ENCODE measurements at regions not wholly inside any gene's neighbourhood (a gene's known extent, or its start where the extent isn't known, plus 50 kb on each side); places are given as distances from the start of the nearest gene placed in this dataset.

- no peak for DNase-seq
These were observed 231.2 kb upstream of the TMTC1 start for GRCh38 chr12:30014991-30015390.

DNA sequence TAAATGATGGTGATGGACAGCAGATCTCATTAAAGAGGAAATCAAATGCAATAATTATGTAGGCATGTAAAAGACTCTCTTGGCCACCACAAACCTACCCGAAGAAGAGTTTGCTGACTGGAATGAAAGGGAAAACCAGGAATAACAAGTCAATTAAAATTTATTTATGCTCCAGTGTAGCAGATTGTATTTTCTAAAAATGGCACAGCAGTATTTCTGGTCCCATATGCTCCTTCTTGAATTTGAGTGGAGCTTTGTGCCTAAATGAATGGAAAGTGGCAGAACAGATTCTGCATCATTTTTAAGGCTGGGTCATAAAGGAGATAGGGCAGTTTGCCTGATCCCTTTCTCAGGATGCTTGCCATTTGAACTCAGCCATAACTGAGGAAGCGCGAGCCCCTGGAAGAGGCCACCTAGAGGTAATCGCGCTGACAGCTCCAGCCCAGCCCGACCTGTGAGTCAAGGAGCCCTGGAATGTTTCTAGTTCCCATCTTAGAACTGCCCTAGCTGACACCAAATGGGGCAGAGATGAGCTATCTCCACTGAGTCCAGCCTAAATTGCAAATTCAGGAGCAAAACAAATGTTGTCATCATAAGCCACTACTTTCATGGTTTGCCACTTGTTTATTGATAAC lies 229.2 kb upstream of the TMTC1 start:
- no peak for DNase-seq

DNA sequence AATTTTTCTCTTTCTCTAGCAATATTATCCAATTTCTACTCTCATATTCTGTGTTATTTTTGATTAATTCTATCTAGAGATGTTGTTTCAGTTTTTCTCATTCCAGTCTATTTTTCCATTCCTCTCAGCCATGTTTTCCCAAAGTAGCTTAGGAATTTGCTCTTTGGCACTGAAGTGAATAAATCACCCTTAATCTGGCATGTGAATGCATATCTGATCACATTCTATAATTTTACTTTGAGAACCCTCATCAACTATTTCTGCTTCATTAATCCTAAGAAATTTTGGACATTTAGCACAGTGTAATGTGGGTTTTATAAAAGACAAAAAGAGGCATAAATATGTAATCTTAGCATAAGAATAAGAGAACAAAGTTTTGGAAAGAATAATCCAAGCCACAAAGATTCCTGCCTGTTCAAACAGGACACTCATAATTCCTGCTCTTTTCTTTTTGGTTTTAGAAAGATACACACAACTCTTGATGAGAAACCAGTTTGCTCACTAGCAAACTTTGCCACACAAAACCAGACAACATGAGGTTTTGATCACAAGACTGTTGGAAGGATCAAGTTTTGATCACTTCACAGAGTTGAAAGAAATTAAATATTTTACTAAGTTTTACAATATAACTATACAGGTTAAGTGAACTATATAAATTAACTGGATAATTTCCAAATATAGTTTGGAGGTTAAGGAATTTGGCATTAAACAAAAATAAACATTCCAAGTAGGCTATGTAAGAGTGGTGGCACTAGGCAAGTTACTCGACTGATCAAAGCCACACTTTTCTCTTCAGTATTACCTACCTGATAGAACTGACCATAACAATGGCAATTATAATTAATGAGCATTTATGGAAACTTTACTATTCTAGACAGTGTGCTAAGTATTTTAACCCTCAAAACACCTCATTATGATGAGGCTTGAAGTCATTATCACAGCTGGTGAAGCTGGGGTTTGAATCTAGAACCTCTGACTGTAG lies 226.6 kb upstream of the TMTC1 start:
- DNase-seq, result no peak

- DNase-seq, result no peak
These were observed 222.3 kb upstream of the TMTC1 start for GRCh38 chr12:30006021-30006420.

GRCh38 chr12:30003321-30003720 lies 219.6 kb upstream of the TMTC1 start:
- DNase-seq, result no peak

DNA sequence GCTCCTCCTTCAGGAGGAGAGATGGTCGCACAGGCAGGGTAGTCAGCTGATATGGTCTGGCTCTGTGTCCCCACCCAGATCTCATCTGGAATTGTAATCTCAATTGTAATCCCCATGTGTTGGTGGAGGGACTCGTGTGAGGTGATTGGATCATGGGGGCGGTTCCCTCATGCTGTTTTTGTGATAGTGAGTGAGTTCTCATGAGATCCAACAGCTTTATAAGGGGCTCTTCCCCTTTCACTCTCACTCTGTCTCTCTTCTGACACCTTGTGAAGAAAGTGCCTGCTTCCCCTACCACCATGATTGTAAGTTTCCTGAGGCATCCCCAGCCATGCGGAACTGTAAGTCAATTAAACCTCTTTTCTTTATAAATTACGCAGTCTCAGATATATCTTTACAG lies 218.9 kb upstream of the TMTC1 start:
- DNase-seq, result no peak

DNA sequence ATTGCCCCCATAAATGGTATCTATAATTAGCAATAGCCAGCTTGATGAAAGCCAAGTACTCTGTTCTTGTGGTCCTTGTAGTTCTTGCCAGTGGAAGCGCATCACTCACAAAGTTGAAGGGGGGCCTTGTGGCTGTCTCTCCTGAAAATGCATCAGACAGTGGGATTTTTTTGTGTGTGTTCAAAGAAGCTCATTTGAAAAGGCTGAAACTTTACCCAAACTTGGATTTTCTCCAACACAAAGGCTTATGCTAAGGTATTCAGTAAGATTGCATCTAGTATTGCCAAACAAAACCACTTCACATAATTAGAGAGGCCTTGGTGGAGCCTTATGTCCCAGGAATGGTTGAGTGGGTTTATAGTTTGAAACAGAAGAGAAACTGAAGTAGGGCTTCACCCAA lies 216.7 kb upstream of the TMTC1 start:
- DNase-seq, result no peak

- no peak for DNase-seq
These were observed 213.3 kb upstream of the TMTC1 start for GRCh38 chr12:29996993-29997392.

DNA sequence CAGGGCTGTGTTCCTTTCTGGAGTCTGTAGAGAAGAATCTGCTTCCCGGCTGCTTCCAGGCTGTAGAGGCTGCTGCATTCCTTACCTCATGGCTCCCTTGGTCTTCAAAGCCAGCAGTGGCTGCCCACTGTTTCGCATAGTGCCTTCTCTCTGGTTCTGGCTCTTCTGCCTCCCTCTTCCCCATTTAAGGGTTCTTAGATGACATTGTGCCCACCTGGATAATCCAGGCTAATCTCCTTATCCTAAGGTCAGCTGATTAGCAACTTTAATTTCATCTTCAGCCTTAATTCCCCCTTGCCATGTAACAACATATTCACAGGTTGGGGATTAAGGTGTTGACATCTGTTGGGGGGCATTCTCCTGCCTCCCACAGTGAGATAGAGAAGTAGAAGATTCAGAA lies 208.6 kb upstream of the TMTC1 start:
- DNase-seq, result no peak

- DNase-seq, result no peak
These were observed 208.2 kb upstream of the TMTC1 start for GRCh38 chr12:29991924-29992323.

GRCh38 chr12:29990971-29991370 lies 207.2 kb upstream of the TMTC1 start:
- DNase-seq, result no peak

GRCh38 chr12:29983851-29984250 lies 200.1 kb upstream of the TMTC1 start:
- no peak for DNase-seq

GRCh38 chr12:29980304-29980703 lies 196.6 kb upstream of the TMTC1 start:
- DNase-seq, result no peak

GRCh38 chr12:29971446-29971845 lies 187.7 kb upstream of the TMTC1 start:
- DNase-seq, result no peak

GRCh38 chr12:29970501-29970900 lies 186.8 kb upstream of the TMTC1 start:
- no peak for DNase-seq

GRCh38 chr12:29962276-29963035 lies 178.7 kb upstream of the TMTC1 start:
- DNase-seq, result no peak

DNA sequence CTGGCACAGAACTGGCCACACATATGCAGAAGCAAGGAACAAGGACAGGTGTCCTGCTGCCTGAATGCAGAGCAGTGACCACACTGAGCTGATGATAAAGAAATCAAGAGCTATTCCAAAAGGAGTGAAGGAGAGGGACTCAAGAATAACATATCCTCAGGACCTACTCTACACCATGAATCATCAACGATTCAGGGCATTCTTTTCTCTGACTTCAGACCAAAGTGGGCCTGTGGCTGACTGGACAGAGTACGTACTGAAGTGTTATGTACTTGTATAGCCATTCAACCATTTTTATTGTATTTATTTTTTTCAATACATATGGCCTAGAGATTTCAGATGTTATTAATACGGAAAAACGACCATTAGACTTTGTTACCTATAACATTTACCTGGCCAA lies 177.5 kb upstream of the TMTC1 start:
- no peak for DNase-seq

DNA sequence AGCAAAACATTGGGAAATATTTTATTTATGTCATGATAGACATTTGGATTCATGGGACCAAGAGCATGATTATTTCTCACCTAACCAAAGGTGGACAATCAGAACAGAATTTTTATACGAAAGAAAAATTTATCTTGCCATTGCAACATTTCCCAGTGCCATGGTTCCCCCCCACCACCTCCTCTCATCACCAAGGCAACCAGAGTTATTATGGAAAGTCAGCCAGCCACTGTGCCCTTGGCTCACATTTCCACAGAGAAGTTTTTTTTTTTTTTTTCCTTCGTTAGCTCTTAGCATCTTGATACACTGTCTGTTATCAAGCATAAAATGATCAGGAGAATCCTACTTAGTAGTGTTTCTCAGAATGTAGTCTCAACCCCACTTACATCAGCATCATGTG lies 176.4 kb upstream of the TMTC1 start:
- DNase-seq, result no peak

DNA sequence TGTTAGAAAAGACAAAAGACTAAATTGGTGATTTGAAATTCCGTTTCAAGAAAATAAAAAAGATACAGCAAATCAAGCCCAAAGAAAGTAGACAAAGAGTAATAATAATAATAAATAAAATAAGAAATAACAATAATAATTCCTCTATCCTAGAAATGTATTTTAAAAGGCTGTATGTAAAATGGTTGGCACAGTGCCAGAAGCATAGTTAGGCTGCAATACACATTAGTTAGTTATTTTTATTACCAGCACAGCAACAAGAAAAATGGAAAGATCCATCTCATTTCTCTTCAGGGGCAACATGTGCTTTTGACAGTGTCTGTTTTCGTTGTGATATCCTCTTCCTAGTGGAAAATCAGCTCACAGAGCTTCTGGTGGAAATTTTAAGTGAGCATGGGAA lies 174.1 kb upstream of the TMTC1 start:
- no peak for DNase-seq

GRCh38 chr12:29945904-29946303 lies 162.2 kb upstream of the TMTC1 start:
- DNase-seq, result no peak

GRCh38 chr12:29944269-29945000 lies 160.7 kb upstream of the TMTC1 start:
- DNase-seq, result no peak

- DNase-seq, result no peak
These were observed 159.9 kb upstream of the TMTC1 start for GRCh38 chr12:29943683-29944082.

DNA sequence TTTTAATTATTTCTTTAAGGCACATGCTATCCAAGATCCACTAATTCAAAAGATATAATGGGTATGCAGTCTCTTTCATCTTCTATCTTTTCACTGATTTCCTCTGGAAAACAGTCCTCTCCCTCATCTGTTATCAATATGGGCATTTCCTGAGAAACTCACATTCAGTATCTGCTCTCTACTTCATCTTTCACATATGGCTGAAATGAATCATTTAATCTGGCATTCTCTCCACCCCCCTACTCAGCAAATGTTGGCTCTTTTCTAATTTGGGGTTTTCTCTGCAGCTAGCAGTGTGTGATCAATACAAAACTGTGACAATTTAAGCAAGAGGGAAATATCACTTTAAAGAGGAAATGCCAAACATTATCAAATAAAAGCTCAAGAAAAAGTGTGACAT lies 157.1 kb upstream of the TMTC1 start:
- no peak for DNase-seq
